K562 (cell line): ENCODE measurements at regions not wholly inside any gene's neighbourhood (a gene's known extent, or its start where the extent isn't known, plus 50 kb on each side); places are given as distances from the start of the nearest gene placed in this dataset.

Experiments used
- ARNT ChIP-seq, 2 experiments: fragments of 450-650 bp; IDR thresholded peaks; 2 replicates each; pipeline ENCODE4 v1.6.1; 2016; ENCODE audit warnings: mild to moderate bottlenecking in 1 of 2
- CREB1 ChIP-seq, 2 experiments: sonication (generic) in 1 of 2; formaldehyde crosslinking in 1 of 2; IDR thresholded peaks; 2 replicates each; pipeline versions ENCODE4 v1.6.1 to v1.8.0; 2012 to 2022; ENCODE audit warnings: inconsistent platforms in 1 of 2, mild to moderate bottlenecking in 1 of 2, missing genetic modification reagents in 1 of 2, moderate library complexity in 1 of 2
- KLF16 ChIP-seq: IDR thresholded peaks from 2 replicates; pipeline ENCODE4 v1.6.1; 2016; ENCODE audit warnings: antibody characterized with exemption
- RBM34 ChIP-seq: fragments of 200-400 bp; formaldehyde crosslinking; IDR thresholded peaks from 2 replicates; pipeline ENCODE4 v1.6.1; 2018; ENCODE audit warnings: low read length, borderline replicate concordance; ENCODE audit not compliant: insufficient read depth
- RBM39 ChIP-seq: fragments of 200-400 bp; formaldehyde crosslinking; optimal IDR thresholded peaks from 2 replicates; pipeline ENCODE3; 2018; ENCODE audit warnings: low read depth, low read length
- TF ChIP-seq, protein P1 (sequence below): sonication (generic); formaldehyde crosslinking; IDR thresholded peaks from 2 replicates; pipeline ENCODE4 v1.8.1; 2023; ENCODE audit warnings: mild to moderate bottlenecking, missing genetic modification reagents
- TF ChIP-seq, protein P2 (sequence below), 2 experiments: fragments of 450-650 bp in 1 of 2; sonication (generic) in 1 of 2; formaldehyde crosslinking in 1 of 2; IDR thresholded peaks in 1 of 2; conservative IDR thresholded peaks in 1 of 2; 2 replicates each; pipeline versions ENCODE4 v1.6.1 to v1.8.1; 2016 to 2023; ENCODE audit warnings: mild to moderate bottlenecking in 2 of 2, moderate library complexity in 2 of 2, inconsistent platforms in 1 of 2, missing genetic modification reagents in 1 of 2
- TF ChIP-seq, protein P3 (sequence below), 2 experiments: fragments of 450-650 bp; conservative IDR thresholded peaks; 2 replicates each; pipeline ENCODE4 v1.6.1; 2017; ENCODE audit warnings: mild to moderate bottlenecking in 2 of 2, moderate library complexity in 2 of 2

DNA sequence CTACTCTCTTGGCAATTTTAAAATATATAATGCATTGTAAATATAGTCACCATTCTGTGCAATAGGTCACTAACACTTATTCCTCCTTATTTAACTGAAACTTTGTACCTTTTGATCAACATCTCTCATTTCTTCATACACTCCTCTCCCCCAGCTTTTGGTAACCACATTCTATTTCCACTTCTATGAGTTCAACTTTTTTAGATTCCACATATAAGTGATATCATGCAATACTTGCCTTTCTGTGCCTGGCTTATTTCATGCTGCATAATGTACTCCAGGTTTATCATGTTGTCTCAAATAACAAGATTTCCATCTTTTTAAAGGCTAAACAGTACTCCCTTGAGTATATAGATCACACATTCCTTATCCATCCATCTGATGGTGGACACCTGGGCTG is 188.8 kb downstream of the NXNL2 start:
- no peak for TF ChIP-seq CREB1 (IDR thresholded peaks at IDR 0.05)
- no peak for TF ChIP-seq CREB1 (CRISPR knock-in tag; IDR thresholded peaks at IDR 0.05)
- no peak for TF ChIP-seq RBM34
- TF ChIP-seq, protein P1, sequence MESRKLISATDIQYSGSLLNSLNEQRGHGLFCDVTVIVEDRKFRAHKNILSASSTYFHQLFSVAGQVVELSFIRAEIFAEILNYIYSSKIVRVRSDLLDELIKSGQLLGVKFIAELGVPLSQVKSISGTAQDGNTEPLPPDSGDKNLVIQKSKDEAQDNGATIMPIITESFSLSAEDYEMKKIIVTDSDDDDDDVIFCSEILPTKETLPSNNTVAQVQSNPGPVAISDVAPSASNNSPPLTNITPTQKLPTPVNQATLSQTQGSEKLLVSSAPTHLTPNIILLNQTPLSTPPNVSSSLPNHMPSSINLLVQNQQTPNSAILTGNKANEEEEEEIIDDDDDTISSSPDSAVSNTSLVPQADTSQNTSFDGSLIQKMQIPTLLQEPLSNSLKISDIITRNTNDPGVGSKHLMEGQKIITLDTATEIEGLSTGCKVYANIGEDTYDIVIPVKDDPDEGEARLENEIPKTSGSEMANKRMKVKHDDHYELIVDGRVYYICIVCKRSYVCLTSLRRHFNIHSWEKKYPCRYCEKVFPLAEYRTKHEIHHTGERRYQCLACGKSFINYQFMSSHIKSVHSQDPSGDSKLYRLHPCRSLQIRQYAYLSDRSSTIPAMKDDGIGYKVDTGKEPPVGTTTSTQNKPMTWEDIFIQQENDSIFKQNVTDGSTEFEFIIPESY (CRISPR knock-in tag) = no peak
- no peak for TF ChIP-seq KLF16
- TF ChIP-seq, protein P2, sequence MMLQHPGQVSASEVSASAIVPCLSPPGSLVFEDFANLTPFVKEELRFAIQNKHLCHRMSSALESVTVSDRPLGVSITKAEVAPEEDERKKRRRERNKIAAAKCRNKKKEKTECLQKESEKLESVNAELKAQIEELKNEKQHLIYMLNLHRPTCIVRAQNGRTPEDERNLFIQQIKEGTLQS (IDR thresholded peaks at IDR 0.05) = no peak
- TF ChIP-seq, protein P2 (CRISPR knock-in tag; conservative IDR thresholded peaks at IDR 0.05) = no peak
- TF ChIP-seq, protein P3, sequence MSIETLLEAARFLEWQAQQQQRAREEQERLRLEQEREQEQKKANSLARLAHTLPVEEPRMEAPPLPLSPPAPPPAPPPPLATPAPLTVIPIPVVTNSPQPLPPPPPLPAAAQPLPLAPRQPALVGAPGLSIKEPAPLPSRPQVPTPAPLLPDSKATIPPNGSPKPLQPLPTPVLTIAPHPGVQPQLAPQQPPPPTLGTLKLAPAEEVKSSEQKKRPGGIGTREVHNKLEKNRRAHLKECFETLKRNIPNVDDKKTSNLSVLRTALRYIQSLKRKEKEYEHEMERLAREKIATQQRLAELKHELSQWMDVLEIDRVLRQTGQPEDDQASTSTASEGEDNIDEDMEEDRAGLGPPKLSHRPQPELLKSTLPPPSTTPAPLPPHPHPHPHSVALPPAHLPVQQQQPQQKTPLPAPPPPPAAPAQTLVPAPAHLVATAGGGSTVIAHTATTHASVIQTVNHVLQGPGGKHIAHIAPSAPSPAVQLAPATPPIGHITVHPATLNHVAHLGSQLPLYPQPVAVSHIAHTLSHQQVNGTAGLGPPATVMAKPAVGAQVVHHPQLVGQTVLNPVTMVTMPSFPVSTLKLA (conservative IDR thresholded peaks at IDR 0.05) = no peak
- TF ChIP-seq RBM39 = no peak
- no peak for TF ChIP-seq ARNT (IDR thresholded peaks at IDR 0.05)
